Fibroblast of lung (primary cell): ENCODE measurements at regions not wholly inside any gene's neighbourhood (a gene's known extent, or its start where the extent isn't known, plus 50 kb on each side); places are given as distances from the start of the nearest gene placed in this dataset.

Source experiments
- DNase-seq, 2 donors: peaks; one replicate each; pipeline versions ENCODE4 v3.0.0 to v3.0.0-alpha.2; 2010; ENCODE audit warnings: low read depth in 2 of 2
- H2AFZ ChIP-seq: 2 replicates; pipeline ENCODE4 v1.5.1; 2012; ENCODE audit warnings: low read length, control low read depth, inconsistent platforms
- H3K27ac ChIP-seq: 2 replicates; pipeline ENCODE4 v1.5.1; 2011; ENCODE audit warnings: low read length, control low read depth; ENCODE audit not compliant: insufficient read depth
- H3K27me3 ChIP-seq: 2 replicates; pipeline ENCODE4 v1.5.1; 2011; ENCODE audit warnings: mild to moderate bottlenecking, low read length; ENCODE audit not compliant: control insufficient read depth, insufficient read depth
- H3K36me3 ChIP-seq: 2 replicates; pipeline ENCODE4 v1.5.1; 2011; ENCODE audit warnings: low read length; ENCODE audit not compliant: control insufficient read depth, insufficient read depth
- H3K4me1 ChIP-seq: 2 replicates; pipeline ENCODE4 v1.5.1; 2011; ENCODE audit warnings: low read length; ENCODE audit not compliant: control insufficient read depth, insufficient read depth; ENCODE audit errors: extremely low read depth
- H3K4me2 ChIP-seq: 2 replicates; pipeline ENCODE4 v1.5.1; 2011; ENCODE audit warnings: low read length, control low read depth; ENCODE audit not compliant: insufficient read depth; ENCODE audit errors: extremely low read depth
- H3K4me3 ChIP-seq, 4 experiments: fragments of 200-600 bp in 1 of 4; sonication (generic) in 1 of 4; replicated peaks in 1 of 4; 2 replicates each; pipeline ENCODE4 v1.5.1; 2011 to 2016; ENCODE audit warnings: low read length in 4 of 4, low read depth in 3 of 4, mild to moderate bottlenecking in 3 of 4, control low read depth in 2 of 4, inconsistent platforms in 1 of 4, mixed read lengths in 1 of 4; ENCODE audit not compliant: insufficient read depth in 1 of 4; ENCODE audit errors: control extremely low read depth in 1 of 4
- H3K79me2 ChIP-seq: 2 replicates; pipeline ENCODE4 v1.5.1; 2012; ENCODE audit warnings: mild to moderate bottlenecking, low read length, inconsistent platforms; ENCODE audit not compliant: control insufficient read depth, insufficient read depth
- H3K9ac ChIP-seq: 2 replicates; pipeline ENCODE4 v1.5.1; 2011; ENCODE audit warnings: mild to moderate bottlenecking, low read length, control low read depth; ENCODE audit not compliant: insufficient read depth
- H3K9me3 ChIP-seq: 2 replicates; pipeline ENCODE4 v1.5.1; 2012; ENCODE audit warnings: low read depth, low read length; ENCODE audit not compliant: control insufficient read depth, insufficient read depth
- H4K20me1 ChIP-seq: 2 replicates; pipeline ENCODE4 v1.5.1; 2011; ENCODE audit warnings: low read length; ENCODE audit not compliant: control insufficient read depth, insufficient read depth; ENCODE audit errors: extremely low read depth
- EZH2 ChIP-seq: IDR thresholded peaks from 2 replicates; pipeline ENCODE4 v1.5.1; 2012; ENCODE audit warnings: low read length, control low read depth, mild to moderate bottlenecking; ENCODE audit errors: missing control alignments
- TF ChIP-seq, protein P1 (sequence below), 2 donors: IDR thresholded peaks in 1 of 2; conservative IDR thresholded peaks in 1 of 2; 1 replicate in 1 of 2; 2 replicates in 1 of 2; pipeline ENCODE4 v1.5.1; 2011 to 2012; ENCODE audit warnings: low read length in 2 of 2, control low read depth in 1 of 2, inconsistent platforms in 1 of 2, low read depth in 1 of 2, mild to moderate bottlenecking in 1 of 2

- TF ChIP-seq, protein P1, sequence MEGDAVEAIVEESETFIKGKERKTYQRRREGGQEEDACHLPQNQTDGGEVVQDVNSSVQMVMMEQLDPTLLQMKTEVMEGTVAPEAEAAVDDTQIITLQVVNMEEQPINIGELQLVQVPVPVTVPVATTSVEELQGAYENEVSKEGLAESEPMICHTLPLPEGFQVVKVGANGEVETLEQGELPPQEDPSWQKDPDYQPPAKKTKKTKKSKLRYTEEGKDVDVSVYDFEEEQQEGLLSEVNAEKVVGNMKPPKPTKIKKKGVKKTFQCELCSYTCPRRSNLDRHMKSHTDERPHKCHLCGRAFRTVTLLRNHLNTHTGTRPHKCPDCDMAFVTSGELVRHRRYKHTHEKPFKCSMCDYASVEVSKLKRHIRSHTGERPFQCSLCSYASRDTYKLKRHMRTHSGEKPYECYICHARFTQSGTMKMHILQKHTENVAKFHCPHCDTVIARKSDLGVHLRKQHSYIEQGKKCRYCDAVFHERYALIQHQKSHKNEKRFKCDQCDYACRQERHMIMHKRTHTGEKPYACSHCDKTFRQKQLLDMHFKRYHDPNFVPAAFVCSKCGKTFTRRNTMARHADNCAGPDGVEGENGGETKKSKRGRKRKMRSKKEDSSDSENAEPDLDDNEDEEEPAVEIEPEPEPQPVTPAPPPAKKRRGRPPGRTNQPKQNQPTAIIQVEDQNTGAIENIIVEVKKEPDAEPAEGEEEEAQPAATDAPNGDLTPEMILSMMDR (conservative IDR thresholded peaks at IDR 0.05 in 1 of 2, IDR thresholded peaks at IDR 0.05 in 1 of 2; ENCODE audit: low read depth in 1 of 2, low read length in 2 of 2) = no peak
- no peak for TF ChIP-seq EZH2
- H4K20me1 ChIP-seq = no peaks in the 10 kb centered on the region
- H3K27ac ChIP-seq = no peak overlapping the region
- DNase-seq = no peak
- no peaks in the 10 kb centered on the region for H3K4me1 ChIP-seq
- H3K9me3 ChIP-seq = no peaks in the 10 kb centered on the region
- H3K4me2 ChIP-seq = no peak overlapping the region
- H3K27me3 ChIP-seq = no peaks in the 10 kb centered on the region
- H3K4me3 ChIP-seq = no peak overlapping the region
- H3K79me2 ChIP-seq = no peaks in the 10 kb centered on the region
- no peak overlapping the region for H3K9ac ChIP-seq
- H3K36me3 ChIP-seq = no peaks in the 10 kb centered on the region
- no peak overlapping the region for H2AFZ ChIP-seq
These were observed 304.7 kb upstream of the SYT1 start for GRCh38 chr12:78559886-78560285.

DNA sequence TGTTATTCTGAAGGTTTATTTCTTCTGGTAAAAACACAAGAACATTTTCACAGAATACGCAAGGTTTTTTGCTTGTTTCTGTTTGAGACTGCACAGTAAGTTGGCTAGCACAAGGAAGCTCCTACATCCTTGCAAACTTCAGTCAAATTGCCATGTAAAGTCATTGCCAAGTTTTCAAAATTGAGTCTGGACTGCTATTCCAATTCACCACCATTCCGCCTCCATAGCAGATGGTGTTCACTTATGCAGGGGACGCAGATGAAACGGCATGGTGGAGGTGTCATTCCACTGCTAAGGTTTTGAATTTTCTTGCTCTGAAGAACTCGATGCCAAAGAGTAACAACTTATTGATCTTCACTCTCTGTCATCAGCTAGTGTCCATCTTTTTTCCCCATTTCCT lies 303.9 kb upstream of the SYT1 start:
- no peaks in the 10 kb centered on the region for H3K36me3 ChIP-seq
- H3K27ac ChIP-seq = no peak overlapping the region
- TF ChIP-seq, protein P1 (conservative IDR thresholded peaks at IDR 0.05 in 1 of 2, IDR thresholded peaks at IDR 0.05 in 1 of 2; ENCODE audit: low read depth in 1 of 2, low read length in 2 of 2) = no peak
- no peak for TF ChIP-seq EZH2
- no peak for DNase-seq
- no peak overlapping the region for H3K4me3 ChIP-seq
- no peak overlapping the region for H3K9ac ChIP-seq
- no peak overlapping the region for H3K4me2 ChIP-seq
- no peaks in the 10 kb centered on the region for H3K27me3 ChIP-seq
- H2AFZ ChIP-seq = no peak overlapping the region
- H3K79me2 ChIP-seq = no peaks in the 10 kb centered on the region
- no peaks in the 10 kb centered on the region for H3K9me3 ChIP-seq
- no peaks in the 10 kb centered on the region for H3K4me1 ChIP-seq
- H4K20me1 ChIP-seq = no peaks in the 10 kb centered on the region

DNA sequence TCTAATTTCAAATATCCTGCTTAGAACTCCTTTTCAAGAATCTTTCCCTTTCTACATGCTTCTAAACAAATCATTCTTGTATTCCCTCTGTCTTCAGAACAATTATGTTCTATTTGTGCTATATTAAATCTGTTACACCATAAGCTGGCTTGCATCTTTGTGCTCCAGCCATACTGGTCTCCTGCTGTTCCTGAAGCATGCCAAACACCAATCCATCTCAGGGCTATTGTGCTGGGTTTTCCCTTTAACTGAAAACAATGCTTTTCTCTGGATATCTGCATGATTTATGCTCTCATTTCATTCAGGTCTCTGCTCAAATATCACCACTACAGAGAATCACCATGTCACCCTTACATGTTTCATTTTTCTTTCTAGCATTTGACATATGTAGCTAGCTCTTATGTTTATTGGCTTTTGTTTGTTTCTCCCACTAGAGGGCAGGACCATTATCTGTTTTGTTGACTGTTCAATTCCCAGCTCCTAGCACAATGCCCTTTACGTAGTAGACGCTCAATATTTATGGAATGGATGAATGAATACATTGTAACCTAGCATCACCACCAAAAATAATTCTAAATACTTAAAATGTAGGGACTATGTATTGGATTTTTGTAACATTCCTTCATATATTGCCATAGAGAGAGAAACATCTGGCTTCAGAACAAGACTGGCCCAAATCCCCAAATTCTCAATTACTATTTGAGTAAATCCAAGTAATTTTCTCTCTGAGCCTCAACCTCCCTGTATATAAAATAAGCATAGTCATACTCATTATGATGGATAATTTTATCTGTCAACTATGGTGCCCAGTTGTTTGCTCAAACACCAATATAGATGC lies 302.0 kb upstream of the SYT1 start:
- no peaks in the 10 kb centered on the region for H4K20me1 ChIP-seq
- DNase-seq = peak in 1 of 2 donors; percentile 43
- H3K27ac ChIP-seq = no peak overlapping the region
- H3K9ac ChIP-seq = no peak overlapping the region
- H3K79me2 ChIP-seq = no peaks in the 10 kb centered on the region
- no peak overlapping the region for H2AFZ ChIP-seq
- H3K4me2 ChIP-seq = no peak overlapping the region
- no peaks in the 10 kb centered on the region for H3K27me3 ChIP-seq
- H3K4me1 ChIP-seq = no peaks in the 10 kb centered on the region
- H3K4me3 ChIP-seq = no peak overlapping the region
- no peaks in the 10 kb centered on the region for H3K36me3 ChIP-seq
- no peak for TF ChIP-seq EZH2
- TF ChIP-seq, protein P1 (conservative IDR thresholded peaks at IDR 0.05 in 1 of 2, IDR thresholded peaks at IDR 0.05 in 1 of 2; ENCODE audit: low read depth in 1 of 2, low read length in 2 of 2) = peak; percentile 17 to 48
- no peaks in the 10 kb centered on the region for H3K9me3 ChIP-seq
